CD4-positive, alpha-beta T cell treated with Interleukin-15 for 4 hours (primary cell): ENCODE measurements at regions not wholly inside any gene's neighbourhood (a gene's known extent, or its start where the extent isn't known, plus 50 kb on each side); places are given as distances from the start of the nearest gene placed in this dataset.
"Not testable (repeated sequence)": the region's sequence is repeated elsewhere in the genome, so short reads cannot be mapped to it uniquely, and the experiment has no call there.

ENCODE experiments used
- DNase-seq: peaks from one replicate; pipeline ENCODE4 v3.0.0-alpha.2; 2020; ENCODE audit warnings: low spot score

GRCh38 chr22:22776121-22776520, 111.5 kb upstream of the IGLL5 start:
- DNase-seq: no peak

GRCh38 chr22:22779213-22779612, 108.4 kb upstream of the IGLL5 start:
- no peak for DNase-seq

GRCh38 chr22:22783575-22783974, 104.0 kb upstream of the IGLL5 start:
- DNase-seq: no peak

DNA sequence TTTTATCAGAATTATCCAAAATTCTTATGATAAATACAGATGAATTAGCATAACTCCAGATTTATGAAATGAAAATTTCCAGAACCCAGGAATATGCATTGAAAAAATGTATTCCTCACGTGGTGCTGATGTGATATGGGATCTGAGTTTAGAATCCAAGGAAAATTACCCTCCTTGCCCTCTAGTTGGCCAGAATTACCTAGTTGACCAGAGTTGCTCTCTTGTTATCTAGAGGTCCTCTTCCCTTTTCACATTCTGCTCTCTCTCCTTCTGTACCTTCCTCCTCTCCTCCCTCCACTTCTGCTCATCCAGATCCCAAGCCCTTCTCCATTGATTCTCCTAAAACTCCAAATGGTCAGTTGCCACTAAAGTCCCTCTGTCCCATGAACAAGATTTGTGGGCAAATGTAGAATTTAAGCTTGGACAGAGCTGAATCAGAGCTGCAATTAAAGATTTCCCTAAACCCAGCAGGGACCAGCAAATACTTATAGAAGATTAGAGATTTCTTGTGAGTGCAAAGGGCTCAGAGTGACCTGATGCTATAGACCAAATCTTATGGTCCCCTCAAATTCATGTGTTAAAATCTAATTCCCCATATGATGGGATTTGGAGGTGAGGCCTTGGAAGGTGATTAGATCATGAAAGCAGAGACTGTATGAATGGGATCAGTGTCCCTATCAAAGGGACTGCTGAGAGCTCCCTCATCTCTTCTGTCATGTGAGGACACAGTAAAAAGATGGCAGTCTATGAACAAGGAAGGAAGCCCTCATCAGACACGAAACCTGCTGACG, 103.2 kb upstream of the IGLL5 start:
- no peak for DNase-seq

DNA sequence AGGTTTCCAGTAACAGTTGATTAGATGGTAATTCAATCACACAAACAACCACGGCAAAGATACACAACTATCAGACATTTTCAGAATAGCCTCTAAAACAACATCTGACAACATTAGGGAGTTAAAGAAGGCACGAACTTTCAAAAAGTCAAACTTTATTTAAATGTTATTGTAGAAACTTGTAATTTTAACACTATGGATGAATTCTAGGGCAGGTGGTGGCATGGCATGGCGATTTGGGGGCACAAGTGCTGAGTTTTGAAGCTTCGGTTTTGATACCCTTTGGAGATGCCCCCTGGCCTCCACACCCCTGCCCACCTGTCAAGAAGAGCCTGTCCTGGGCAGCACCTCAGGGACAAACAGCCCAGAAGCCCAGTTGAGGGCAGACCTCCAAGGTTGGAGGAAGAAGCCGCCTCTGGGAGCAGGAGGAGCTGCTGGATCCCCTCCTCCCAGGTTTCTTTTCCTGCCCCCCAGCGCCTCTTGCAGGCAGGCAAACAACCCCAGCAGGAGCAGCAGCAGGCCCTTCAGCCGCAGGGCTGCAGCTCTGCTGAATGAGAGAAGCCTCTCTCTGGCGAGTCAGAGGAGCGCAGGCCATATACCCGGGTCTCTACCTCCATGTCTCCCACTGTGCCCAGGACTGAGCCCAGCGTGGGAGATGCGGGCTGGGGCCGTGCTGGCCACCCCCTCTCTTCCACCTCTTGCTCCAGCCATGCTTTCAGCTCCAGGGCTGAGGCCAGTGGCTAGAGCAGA, 102.1 kb upstream of the IGLL5 start:
- DNase-seq: no peak

GRCh38 chr22:22786301-22787115, 101.1 kb upstream of the IGLL5 start:
- no peak for DNase-seq

- no peak for DNase-seq
These were observed 100.5 kb upstream of the IGLL5 start for GRCh38 chr22:22787151-22787550.

DNA sequence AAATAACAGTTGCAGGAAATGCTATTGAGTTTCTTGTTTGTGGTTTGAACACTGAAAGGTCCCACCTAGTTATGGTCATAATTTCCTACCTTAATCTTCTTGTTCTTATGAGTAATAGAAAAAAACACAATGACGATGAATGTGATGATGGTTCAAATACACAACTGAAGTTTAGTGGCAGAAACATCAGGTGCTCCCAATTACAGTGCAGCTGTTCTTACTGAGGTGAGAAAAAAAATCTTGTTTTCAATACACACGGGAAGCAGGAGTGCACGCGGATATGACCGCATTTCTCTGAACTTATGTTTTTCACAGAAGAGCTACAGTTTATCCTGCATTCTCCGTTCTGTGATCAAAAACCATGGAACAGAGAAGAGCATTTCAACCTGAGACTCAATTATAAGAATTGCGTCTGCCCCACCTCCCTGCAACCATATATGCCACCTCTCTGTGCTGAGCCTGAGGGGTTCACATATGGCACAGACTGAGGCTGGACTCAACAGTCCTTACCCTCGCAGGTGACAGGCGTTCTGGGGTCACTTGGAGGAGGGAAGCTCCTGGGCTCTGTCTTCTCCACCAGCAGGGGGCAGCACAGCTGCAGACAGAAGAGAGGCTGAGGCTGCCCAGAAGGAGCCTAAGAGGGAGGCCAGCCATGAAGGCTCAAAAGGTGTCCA, 99.7 kb upstream of the IGLL5 start:
- peak; percentile 69 for DNase-seq

GRCh38 chr22:22788460-22789037, 99.1 kb upstream of the IGLL5 start:
- DNase-seq: no peak

DNA sequence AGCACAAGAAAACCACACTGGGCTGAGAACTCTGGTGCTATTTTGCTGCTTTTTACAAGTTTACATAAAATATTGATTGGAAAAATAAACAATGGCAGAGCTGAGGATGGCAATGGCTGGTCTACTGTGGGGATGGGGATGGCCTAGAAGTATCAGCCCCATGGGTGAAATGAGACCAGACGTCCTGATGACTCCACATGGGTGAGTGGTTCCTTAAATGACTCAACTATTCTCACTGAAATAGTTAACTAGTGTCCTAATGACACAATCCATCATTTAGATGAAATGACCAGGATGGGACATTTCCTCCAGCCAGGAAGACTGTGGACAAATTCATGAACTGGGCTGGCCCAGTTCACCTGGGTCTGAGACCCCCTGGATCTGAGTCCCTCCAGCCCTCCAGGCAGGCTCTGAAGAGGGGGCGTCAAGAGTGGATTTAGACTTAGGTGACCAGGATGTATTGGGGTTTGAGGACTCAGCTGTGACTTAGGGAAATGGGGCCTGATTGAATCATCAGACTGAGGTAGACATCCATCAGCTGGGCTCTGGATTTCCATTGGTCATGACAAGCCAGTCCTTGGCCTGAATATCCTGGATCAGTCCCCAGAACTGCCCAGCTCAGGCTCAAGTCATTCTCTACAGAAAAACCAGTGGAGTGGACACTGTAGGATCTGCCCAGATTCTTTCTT, 98.2 kb upstream of the IGLL5 start:
- no peak for DNase-seq

- DNase-seq: no peak
These were observed 97.4 kb upstream of the IGLL5 start for GRCh38 chr22:22789922-22790845.

DNA sequence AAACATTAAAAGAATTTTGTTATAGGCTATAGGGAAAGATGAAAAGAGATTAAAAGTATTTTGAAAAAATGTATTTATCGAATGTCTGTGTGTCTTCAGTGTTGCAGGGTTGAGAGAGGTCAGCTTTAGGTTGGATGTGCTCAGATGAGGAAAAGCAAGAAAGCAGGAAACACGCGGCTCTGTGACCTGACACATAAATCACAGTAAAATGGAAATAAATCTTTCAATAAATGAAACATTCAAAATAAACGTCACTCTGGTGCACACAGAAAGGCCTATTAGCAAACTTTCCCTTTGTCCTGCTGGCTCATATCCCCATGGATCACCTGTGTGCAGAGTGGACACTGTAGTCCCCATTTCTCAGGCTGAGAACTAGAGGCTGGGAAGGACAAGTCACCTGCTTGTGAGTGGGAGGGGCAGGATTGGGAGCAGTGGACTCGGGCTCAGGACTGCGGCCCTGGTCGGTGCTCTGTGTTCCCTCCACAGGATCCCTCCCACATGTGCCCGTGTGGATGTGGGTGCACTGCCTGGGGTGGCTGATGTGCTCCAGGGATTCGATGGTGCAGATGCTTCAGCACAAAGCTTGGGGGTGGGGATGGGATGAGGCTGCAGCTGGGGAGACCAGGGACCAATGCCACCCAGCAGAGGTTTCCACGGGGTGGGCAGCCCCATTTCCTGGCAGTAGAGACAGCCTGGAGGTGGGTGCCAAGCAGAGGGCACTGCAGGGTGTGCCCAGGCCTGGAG, 96.0 kb upstream of the IGLL5 start:
- no peak for DNase-seq

- DNase-seq: not testable (repeated sequence)
These were observed 95.3 kb upstream of the IGLL5 start for GRCh38 chr22:22792205-22792786.

DNA sequence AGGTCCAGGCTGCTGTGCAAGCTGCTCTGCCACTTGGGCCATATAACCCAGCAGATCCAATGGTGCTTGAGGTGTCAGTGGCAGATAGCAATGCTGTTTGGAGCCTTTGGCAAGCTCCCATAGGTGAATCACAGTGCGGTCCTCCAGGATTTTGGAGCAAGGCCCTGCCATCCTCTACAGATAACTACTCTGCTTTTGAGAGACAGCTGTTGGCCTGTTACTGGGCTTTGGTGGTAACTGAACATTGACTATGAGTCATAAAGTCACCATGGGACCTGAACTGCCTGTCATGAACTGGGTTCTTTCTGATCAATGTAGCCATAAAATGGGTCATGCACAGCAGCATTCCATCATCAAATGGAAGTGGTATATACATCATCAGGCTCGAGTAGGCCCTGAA, 92.0 kb upstream of the IGLL5 start:
- not testable (repeated sequence) for DNase-seq

GRCh38 chr22:22796724-22797123, 90.9 kb upstream of the IGLL5 start:
- DNase-seq: no peak

- no peak for DNase-seq
These were observed 89.4 kb upstream of the IGLL5 start for GRCh38 chr22:22798232-22798616.

- DNase-seq: no peak
These were observed 88.9 kb upstream of the IGLL5 start for GRCh38 chr22:22798716-22799115.

DNA sequence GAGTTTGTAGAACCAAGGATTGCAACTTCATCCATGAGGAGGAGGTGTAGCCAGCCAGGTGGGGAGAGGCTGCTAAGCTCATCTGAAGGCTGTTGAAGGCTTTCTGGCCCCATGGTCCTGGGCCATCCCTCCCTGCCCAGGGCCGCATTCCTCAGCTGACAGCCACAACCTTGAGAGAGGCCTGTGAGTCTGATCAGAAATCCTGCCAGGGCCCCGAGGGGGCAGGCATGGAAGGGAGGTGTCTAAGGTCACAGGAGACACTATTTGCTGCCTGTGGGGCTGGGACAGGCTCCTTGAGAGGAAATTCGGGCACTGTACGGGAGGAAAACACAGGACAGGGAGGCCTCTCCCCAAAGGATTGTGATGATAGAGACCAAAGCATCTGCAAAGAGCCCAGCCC, 88.1 kb upstream of the IGLL5 start:
- no peak for DNase-seq

- no peak for DNase-seq
These were observed 86.9 kb upstream of the IGLL5 start for GRCh38 chr22:22800716-22801115.
